Chondrocyte (in vitro differentiated cells): ENCODE measurements at regions not wholly inside any gene's neighbourhood (a gene's known extent, or its start where the extent isn't known, plus 50 kb on each side); places are given as distances from the start of the nearest gene placed in this dataset.

Experiments
- DNase-seq: peaks from one replicate; pipeline ENCODE4 v3.0.0; 2021; ENCODE audit warnings: mixed read lengths, low spot score
- H3K27ac Mint-ChIP-seq: one replicate; pipeline ENCODE4 v1.8.0; 2021; ENCODE audit warnings: mild to moderate bottlenecking, moderate library complexity, mixed read lengths; ENCODE audit not compliant: unreplicated experiment
- H3K27me3 Mint-ChIP-seq: 2 replicates; pipeline ENCODE4 v1.8.0; 2021; ENCODE audit warnings: low read depth, mixed read lengths
- H3K36me3 Mint-ChIP-seq: 2 replicates; pipeline ENCODE4 v1.8.0; 2021; ENCODE audit warnings: low read depth, mixed read lengths
- H3K4me1 Mint-ChIP-seq: 2 replicates; pipeline ENCODE4 v1.8.0; 2021; ENCODE audit warnings: low read depth, mild to moderate bottlenecking, mixed read lengths
- H3K4me3 Mint-ChIP-seq: one replicate; pipeline ENCODE4 v1.8.0; 2021; ENCODE audit warnings: mild to moderate bottlenecking, moderate library complexity, mixed read lengths; ENCODE audit not compliant: unreplicated experiment
- H3K9me3 Mint-ChIP-seq: 2 replicates; pipeline ENCODE4 v1.8.0; 2021; ENCODE audit warnings: low read depth, mixed read lengths
- TF ChIP-seq, protein P1 (sequence below): fragments of 200-600 bp; sonication (generic); IDR thresholded peaks from 2 replicates; pipeline ENCODE4 v1.5.0; 2021; ENCODE audit warnings: antibody characterized with exemption, mild to moderate bottlenecking, moderate library complexity

GRCh38 chr3:135325726-135326235, 530.7 kb downstream of the EPHB1 start:
- H3K4me1 Mint-ChIP-seq: no peaks in the 10 kb centered on the region
- H3K27me3 Mint-ChIP-seq: peaks cover 2% of the 10 kb centered on the region
- H3K9me3 Mint-ChIP-seq: no peaks in the 10 kb centered on the region
- TF ChIP-seq, protein P1, sequence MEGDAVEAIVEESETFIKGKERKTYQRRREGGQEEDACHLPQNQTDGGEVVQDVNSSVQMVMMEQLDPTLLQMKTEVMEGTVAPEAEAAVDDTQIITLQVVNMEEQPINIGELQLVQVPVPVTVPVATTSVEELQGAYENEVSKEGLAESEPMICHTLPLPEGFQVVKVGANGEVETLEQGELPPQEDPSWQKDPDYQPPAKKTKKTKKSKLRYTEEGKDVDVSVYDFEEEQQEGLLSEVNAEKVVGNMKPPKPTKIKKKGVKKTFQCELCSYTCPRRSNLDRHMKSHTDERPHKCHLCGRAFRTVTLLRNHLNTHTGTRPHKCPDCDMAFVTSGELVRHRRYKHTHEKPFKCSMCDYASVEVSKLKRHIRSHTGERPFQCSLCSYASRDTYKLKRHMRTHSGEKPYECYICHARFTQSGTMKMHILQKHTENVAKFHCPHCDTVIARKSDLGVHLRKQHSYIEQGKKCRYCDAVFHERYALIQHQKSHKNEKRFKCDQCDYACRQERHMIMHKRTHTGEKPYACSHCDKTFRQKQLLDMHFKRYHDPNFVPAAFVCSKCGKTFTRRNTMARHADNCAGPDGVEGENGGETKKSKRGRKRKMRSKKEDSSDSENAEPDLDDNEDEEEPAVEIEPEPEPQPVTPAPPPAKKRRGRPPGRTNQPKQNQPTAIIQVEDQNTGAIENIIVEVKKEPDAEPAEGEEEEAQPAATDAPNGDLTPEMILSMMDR: no peak
- no peak overlapping the region for H3K4me3 Mint-ChIP-seq
- H3K27ac Mint-ChIP-seq: no peak overlapping the region
- DNase-seq: no peak
- H3K36me3 Mint-ChIP-seq: no peaks in the 10 kb centered on the region

- Mint-ChIP-seq H3K9me3 (no peaks in the 10 kb centered on the region), H3K36me3 (no peaks in the 10 kb centered on the region), H3K4me1 (no peaks in the 10 kb centered on the region), H3K27me3 (peaks cover 2% of the 10 kb centered on the region), H3K27ac (no peak overlapping the region), H3K4me3 (no peak overlapping the region)
- DNase-seq: no peak
- TF ChIP-seq, protein P1: no peak
These were observed 531.8 kb downstream of the EPHB1 start for GRCh38 chr3:135326851-135327250.

DNA sequence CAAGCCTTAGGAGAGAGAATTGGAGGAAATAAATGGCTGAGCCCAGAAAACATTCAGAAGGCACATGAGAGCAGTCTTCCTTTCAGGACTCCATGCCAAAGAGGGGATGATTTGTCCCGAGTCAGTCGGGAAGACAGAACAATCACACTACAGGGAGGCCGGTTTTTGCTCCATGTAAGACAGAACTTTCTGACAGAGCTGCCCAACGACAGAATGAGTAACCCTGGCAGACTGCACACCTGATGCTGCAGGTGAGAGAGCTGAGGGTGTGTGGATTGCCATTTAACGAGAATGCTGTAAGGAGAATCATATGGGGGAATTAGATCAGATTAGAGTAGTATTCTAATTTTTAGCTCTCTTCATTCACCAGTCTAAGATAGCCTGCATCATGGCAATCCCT, 533.0 kb downstream of the EPHB1 start:
- DNase-seq: no peak
- H3K4me1 Mint-ChIP-seq: no peaks in the 10 kb centered on the region
- no peak overlapping the region for H3K27ac Mint-ChIP-seq
- peaks cover 4% of the 10 kb centered on the region for H3K9me3 Mint-ChIP-seq
- TF ChIP-seq, protein P1: no peak
- H3K4me3 Mint-ChIP-seq: no peak overlapping the region
- H3K36me3 Mint-ChIP-seq: no peaks in the 10 kb centered on the region
- peaks cover 2% of the 10 kb centered on the region for H3K27me3 Mint-ChIP-seq

GRCh38 chr3:135329479-135329878, 534.4 kb downstream of the EPHB1 start:
- no peaks in the 10 kb centered on the region for H3K4me1 Mint-ChIP-seq
- H3K27me3 Mint-ChIP-seq: peaks cover 2% of the 10 kb centered on the region
- no peaks in the 10 kb centered on the region for H3K36me3 Mint-ChIP-seq
- TF ChIP-seq, protein P1: no peak
- peaks cover 4% of the 10 kb centered on the region for H3K9me3 Mint-ChIP-seq
- no peak overlapping the region for H3K27ac Mint-ChIP-seq
- no peak overlapping the region for H3K4me3 Mint-ChIP-seq
- DNase-seq: no peak

DNA sequence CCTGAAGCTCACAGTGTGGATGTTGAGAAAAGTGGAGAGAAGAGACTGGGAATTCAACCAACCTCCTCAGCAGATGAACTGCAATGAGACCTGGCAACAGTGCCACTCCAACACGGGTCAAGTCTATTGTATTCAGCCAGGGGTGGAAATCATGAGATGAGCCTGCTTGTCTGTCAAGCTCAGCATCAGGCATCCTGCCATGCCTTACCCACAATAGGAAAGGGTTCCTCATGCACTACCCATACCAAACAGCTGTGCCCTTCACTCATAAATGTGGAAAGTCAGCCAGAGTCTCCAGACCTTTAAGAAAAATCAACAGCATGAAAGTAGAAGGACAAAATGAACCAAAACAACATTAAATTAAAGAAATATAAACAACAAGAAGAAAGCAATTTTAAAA, 542.1 kb downstream of the EPHB1 start:
- H3K27ac Mint-ChIP-seq: no peak overlapping the region
- no peaks in the 10 kb centered on the region for H3K27me3 Mint-ChIP-seq
- TF ChIP-seq, protein P1: no peak
- H3K9me3 Mint-ChIP-seq: peaks cover 16% of the 10 kb centered on the region
- DNase-seq: no peak
- no peaks in the 10 kb centered on the region for H3K4me1 Mint-ChIP-seq
- no peaks in the 10 kb centered on the region for H3K36me3 Mint-ChIP-seq
- H3K4me3 Mint-ChIP-seq: no peak overlapping the region
